ENCODE measurements at regions not wholly inside any gene's neighbourhood (a gene's known extent, or its start where the extent isn't known, plus 50 kb on each side); places are given as distances from the start of the nearest gene placed in this dataset.
A peak's percentile ranks its signal among the peaks of the same experiment; 100 is the strongest.

DNA sequence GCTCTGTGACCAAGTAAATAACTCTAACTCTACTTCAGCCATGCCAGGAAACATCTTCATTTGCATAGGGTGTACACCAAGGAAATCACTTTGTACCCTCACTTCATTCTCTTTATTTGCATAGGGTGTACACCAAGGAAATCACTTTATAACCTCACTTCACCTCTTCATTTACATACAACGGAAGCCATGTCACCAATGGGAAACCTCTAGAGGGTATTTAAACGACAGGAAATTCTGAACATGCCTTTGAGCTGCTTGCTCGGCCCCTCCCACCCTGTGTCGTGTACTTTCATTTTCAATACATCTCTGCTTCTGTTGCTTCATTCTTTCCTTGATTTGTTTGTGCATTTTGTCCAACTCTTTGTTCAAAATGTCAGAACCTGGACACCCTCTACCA is 848.1 kb upstream of the FRG1 start:
- H3K4me3 Mint-ChIP-seq (ENCODE audit: low read depth, unreplicated experiment), result peak overlapping the region; percentile 34
- CTCF ChIA-PET, result no interaction called here
- H3K4me1 Mint-ChIP-seq (ENCODE audit: low read depth, unreplicated experiment), result peaks cover 8% of the 10 kb centered on the region
- DNase-seq, result peak; percentile 26
- H3K36me3 Mint-ChIP-seq (ENCODE audit: insufficient read depth, unreplicated experiment), result peaks cover 6% of the 10 kb centered on the region
- intact Hi-C loops (cut with micrococcal nuclease; ENCODE audit: unreplicated experiment), result no loop called here
- no TSS peak for BruUV-seq (replicated peaks)
- no peak overlapping the region for H3K27ac Mint-ChIP-seq (ENCODE audit: unreplicated experiment)
- TF ChIP-seq, protein P1, sequence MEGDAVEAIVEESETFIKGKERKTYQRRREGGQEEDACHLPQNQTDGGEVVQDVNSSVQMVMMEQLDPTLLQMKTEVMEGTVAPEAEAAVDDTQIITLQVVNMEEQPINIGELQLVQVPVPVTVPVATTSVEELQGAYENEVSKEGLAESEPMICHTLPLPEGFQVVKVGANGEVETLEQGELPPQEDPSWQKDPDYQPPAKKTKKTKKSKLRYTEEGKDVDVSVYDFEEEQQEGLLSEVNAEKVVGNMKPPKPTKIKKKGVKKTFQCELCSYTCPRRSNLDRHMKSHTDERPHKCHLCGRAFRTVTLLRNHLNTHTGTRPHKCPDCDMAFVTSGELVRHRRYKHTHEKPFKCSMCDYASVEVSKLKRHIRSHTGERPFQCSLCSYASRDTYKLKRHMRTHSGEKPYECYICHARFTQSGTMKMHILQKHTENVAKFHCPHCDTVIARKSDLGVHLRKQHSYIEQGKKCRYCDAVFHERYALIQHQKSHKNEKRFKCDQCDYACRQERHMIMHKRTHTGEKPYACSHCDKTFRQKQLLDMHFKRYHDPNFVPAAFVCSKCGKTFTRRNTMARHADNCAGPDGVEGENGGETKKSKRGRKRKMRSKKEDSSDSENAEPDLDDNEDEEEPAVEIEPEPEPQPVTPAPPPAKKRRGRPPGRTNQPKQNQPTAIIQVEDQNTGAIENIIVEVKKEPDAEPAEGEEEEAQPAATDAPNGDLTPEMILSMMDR (IDR thresholded peaks at IDR 0.05; ENCODE audit: unreplicated experiment), result no peak
- H3K9me3 Mint-ChIP-seq (ENCODE audit: low read depth, unreplicated experiment), result no peaks in the 10 kb centered on the region
- H3K27me3 Mint-ChIP-seq (ENCODE audit: unreplicated experiment), result no peaks in the 10 kb centered on the region

DNA sequence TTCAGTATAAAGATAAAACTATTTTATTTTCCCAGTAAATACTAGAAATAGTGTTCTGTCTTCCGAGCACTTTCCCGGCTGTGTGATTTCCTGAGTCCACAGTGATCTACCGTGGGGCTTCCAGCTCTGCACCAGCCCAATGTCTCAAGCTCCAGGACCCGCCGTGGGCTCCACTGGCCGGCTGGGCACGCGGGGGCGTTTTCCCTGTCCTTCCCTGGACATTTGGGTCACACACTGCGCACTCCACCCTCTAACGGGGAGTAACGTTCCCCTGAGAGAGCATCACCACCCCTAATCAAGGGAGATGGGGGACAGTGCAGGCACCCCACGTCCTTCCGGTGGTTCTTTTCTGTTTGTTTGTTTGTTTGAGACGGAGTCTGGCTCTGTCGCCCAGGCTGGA is 844.6 kb upstream of the FRG1 start:
- CTCF ChIA-PET, result no interaction called here
- DNase-seq, result no peak
- BruUV-seq (replicated peaks), result no TSS peak

DNA sequence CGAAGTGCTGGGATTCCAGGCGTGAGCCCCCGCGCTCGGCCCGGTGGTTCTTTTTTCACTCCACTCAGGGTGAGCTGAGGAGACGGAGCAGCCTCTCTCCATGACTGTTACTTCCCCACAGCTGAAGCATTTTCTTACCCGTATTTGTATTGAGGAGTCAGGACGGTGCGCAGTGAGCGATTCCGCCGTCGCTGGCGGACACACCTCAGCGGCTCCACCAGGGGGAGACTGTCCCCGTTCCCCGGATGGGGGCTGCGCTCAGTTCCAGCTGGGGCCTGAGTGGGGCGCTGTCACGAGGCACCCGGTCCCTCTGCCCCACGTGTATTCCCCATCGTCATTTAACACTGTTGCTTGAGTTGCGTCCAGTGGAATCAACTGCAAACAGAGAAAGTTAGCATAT is 844.0 kb upstream of the FRG1 start:
- no peak for DNase-seq
- Mint-ChIP-seq H3K9me3 (ENCODE audit: low read depth, unreplicated experiment) (no peaks in the 10 kb centered on the region), H3K27ac (ENCODE audit: unreplicated experiment) (no peak overlapping the region), H3K4me3 (ENCODE audit: low read depth, unreplicated experiment) (no peak overlapping the region), H3K4me1 (ENCODE audit: low read depth, unreplicated experiment) (peaks cover 8% of the 10 kb centered on the region), H3K36me3 (ENCODE audit: insufficient read depth, unreplicated experiment) (peaks cover 6% of the 10 kb centered on the region), H3K27me3 (ENCODE audit: unreplicated experiment) (no peaks in the 10 kb centered on the region)
- intact Hi-C loops (cut with micrococcal nuclease; ENCODE audit: unreplicated experiment), result no loop called here
- TF ChIP-seq, protein P1 (IDR thresholded peaks at IDR 0.05; ENCODE audit: unreplicated experiment), result no peak
- CTCF ChIA-PET, result no interaction called here
- no TSS peak for BruUV-seq (replicated peaks)

More for the DNA sequence above, 844.6 kb upstream of the FRG1 start:
- Mint-ChIP-seq H3K4me1 (ENCODE audit: low read depth, unreplicated experiment) (peaks cover 8% of the 10 kb centered on the region), H3K9me3 (ENCODE audit: low read depth, unreplicated experiment) (no peaks in the 10 kb centered on the region), H3K27me3 (ENCODE audit: unreplicated experiment) (no peaks in the 10 kb centered on the region), H3K27ac (ENCODE audit: unreplicated experiment) (no peak overlapping the region), H3K36me3 (ENCODE audit: insufficient read depth, unreplicated experiment) (peaks cover 6% of the 10 kb centered on the region), H3K4me3 (ENCODE audit: low read depth, unreplicated experiment) (no peak overlapping the region)
- TF ChIP-seq, protein P1 (IDR thresholded peaks at IDR 0.05; ENCODE audit: unreplicated experiment), result no peak
- intact Hi-C loops (cut with micrococcal nuclease; ENCODE audit: unreplicated experiment), result no loop called here

DNA sequence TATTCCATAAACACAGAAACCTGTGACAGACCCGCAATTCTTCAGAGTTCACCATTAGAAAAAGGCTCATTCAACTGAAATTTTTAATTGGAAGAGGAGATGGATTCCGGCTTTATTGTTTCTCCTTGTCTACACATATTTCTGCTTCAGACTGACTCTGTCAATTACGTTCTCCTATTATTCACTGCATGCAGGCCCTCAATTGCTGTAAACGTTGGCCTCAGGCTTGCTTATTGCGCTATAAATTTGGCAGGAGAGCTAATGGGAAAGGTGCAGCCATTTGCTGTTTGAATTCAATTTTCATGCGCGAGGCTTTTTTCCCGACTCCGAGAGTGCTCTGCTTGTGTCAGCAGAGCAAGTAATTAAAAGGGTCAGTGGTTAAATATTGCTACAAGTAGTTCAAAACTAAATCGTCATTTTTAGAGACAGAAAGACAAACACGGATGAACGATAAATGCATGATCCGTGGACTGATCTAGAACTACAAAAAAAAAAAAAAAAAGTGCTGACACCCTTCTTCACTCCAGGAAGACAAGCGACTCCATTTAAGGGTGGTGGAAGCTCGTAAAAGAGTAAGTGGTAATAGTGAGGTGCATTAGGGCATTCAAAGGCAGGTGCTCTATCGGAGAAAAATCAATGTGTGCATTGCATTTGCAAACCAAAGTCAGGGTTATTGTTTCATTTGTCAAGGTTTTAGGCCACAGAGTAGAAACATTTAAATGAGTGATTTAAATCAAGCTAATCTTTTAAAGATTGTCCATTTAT is 841.6 kb upstream of the FRG1 start:
- no peaks in the 10 kb centered on the region for H3K4me1 Mint-ChIP-seq (ENCODE audit: low read depth, unreplicated experiment)
- BruUV-seq (replicated peaks), result no TSS peak
- no peaks in the 10 kb centered on the region for H3K36me3 Mint-ChIP-seq (ENCODE audit: insufficient read depth, unreplicated experiment)
- TF ChIP-seq, protein P1 (IDR thresholded peaks at IDR 0.05; ENCODE audit: unreplicated experiment), result no peak
- DNase-seq, result no peak
- no peaks in the 10 kb centered on the region for H3K9me3 Mint-ChIP-seq (ENCODE audit: low read depth, unreplicated experiment)
- intact Hi-C loops (cut with micrococcal nuclease; ENCODE audit: unreplicated experiment), result no loop called here
- no peaks in the 10 kb centered on the region for H3K27me3 Mint-ChIP-seq (ENCODE audit: unreplicated experiment)
- no peak overlapping the region for H3K4me3 Mint-ChIP-seq (ENCODE audit: low read depth, unreplicated experiment)
- H3K27ac Mint-ChIP-seq (ENCODE audit: unreplicated experiment), result no peak overlapping the region
- CTCF ChIA-PET, result interaction anchor here (0.6 kb wide), 1 partner anchor 541 kb away, joined by 5 read pairs; no protein-coding TSS in a partner anchor
